T-cell (primary cell): ENCODE measurements at regions not wholly inside any gene's neighbourhood (a gene's known extent, or its start where the extent isn't known, plus 50 kb on each side); places are given as distances from the start of the nearest gene placed in this dataset.

Experiments
- ATAC-seq, 4 experiments: fragments of 200-7000 bp in 3 of 4; fragments of 150-1000 bp in 1 of 4; cut with Tn5 transposase; replicated peaks in 1 of 4; 1 replicate in 3 of 4; 2 replicates in 1 of 4; pipeline ENCODE4 v1.10.0; 2021; ENCODE audit warnings: moderate library complexity in 3 of 4, mild to moderate bottlenecking in 2 of 4, moderate number of reproducible peaks in 1 of 4
- CTCF ChIA-PET, 2 donors: fragments of 300-600 bp; sonication (Branson Sonifier 250); formaldehyde crosslinking; loops; one replicate each; lab custom pipeline; 2022; ENCODE audit warnings: antibody characterized with exemption in 2 of 2; lab: Charles Lee
- POLR2A ChIA-PET, 2 donors: fragments of 300-600 bp; sonication (Branson Sonifier 250); formaldehyde crosslinking; loops; one replicate each; lab custom pipeline; 2022; ENCODE audit warnings: antibody characterized with exemption in 2 of 2; lab: Charles Lee
- DNase-seq, 35 experiments: peaks; one replicate each; pipeline versions ENCODE4 v3.0.0 to v3.0.0-alpha.2; 2013 to 2023
- H3K27ac ChIP-seq: one replicate; pipeline ENCODE4 v1.5.1; 2013; ENCODE audit warnings: low read length
- H3K27me3 ChIP-seq, 2 experiments: replicated peaks in 1 of 2; 1 replicate in 1 of 2; 2 replicates in 1 of 2; pipeline versions ENCODE4 v1.6.1 to v1.7.0; 2013; ENCODE audit warnings: low read length in 1 of 2, mixed read lengths in 1 of 2; ENCODE audit not compliant: control insufficient read depth in 2 of 2, insufficient read depth in 2 of 2; ENCODE audit errors: extremely low read depth in 1 of 2
- H3K36me3 ChIP-seq, 2 donors: 1 replicate in 1 of 2; 2 replicates in 1 of 2; pipeline versions ENCODE4 v1.6.1 to v1.7.0; 2013; ENCODE audit warnings: low read length in 1 of 2; ENCODE audit not compliant: control insufficient read depth in 2 of 2, insufficient read depth in 1 of 2; ENCODE audit errors: extremely low read depth in 1 of 2
- H3K4me1 ChIP-seq, 2 experiments: 1 replicate in 1 of 2; 2 replicates in 1 of 2; pipeline versions ENCODE4 v1.6.1 to v1.7.0; 2013; ENCODE audit warnings: low read length in 2 of 2, mixed read lengths in 1 of 2; ENCODE audit not compliant: insufficient read depth in 2 of 2, control insufficient read depth in 1 of 2; ENCODE audit errors: extremely low read depth in 1 of 2
- H3K4me3 ChIP-seq, 2 donors: 1 replicate in 1 of 2; 2 replicates in 1 of 2; pipeline versions ENCODE4 v1.5.1 to v1.7.0; 2013; ENCODE audit warnings: mild to moderate bottlenecking in 2 of 2, low read length in 1 of 2, moderate library complexity in 1 of 2; ENCODE audit not compliant: control insufficient read depth in 1 of 2; ENCODE audit errors: extremely low read depth in 1 of 2
- H3K9me3 ChIP-seq: 2 replicates; pipeline ENCODE4 v1.7.0; 2013
- H3K27ac Mint-ChIP-seq, 2 donors: one replicate each; pipeline ENCODE4 v1.8.0; 2020 to 2021; ENCODE audit warnings: mild to moderate bottlenecking in 2 of 2, mixed read lengths in 2 of 2
- H3K27me3 Mint-ChIP-seq, 2 donors: one replicate each; pipeline ENCODE4 v1.8.0; 2021 to 2022; ENCODE audit warnings: mixed read lengths in 2 of 2
- H3K36me3 Mint-ChIP-seq: one replicate; pipeline ENCODE4 v1.8.0; 2021; ENCODE audit warnings: mixed read lengths
- H3K4me1 Mint-ChIP-seq, 3 donors: one replicate each; pipeline ENCODE4 v1.8.0; 2020 to 2022; ENCODE audit warnings: mixed read lengths in 3 of 3, mild to moderate bottlenecking in 1 of 3
- H3K4me3 Mint-ChIP-seq, 3 donors: one replicate each; pipeline ENCODE4 v1.8.0; 2020 to 2022; ENCODE audit warnings: mild to moderate bottlenecking in 3 of 3, mixed read lengths in 3 of 3, moderate library complexity in 3 of 3
- H3K9me3 Mint-ChIP-seq, 3 donors: one replicate each; pipeline ENCODE4 v1.8.0; 2020 to 2022; ENCODE audit warnings: mixed read lengths in 3 of 3
- WGBS: methylation state at CpG from one replicate; pipeline ENCODE4 v1.1.5; 2013; ENCODE audit warnings: missing lambda C conversion rate; ENCODE audit not compliant: insufficient coverage; 5-methylcytosine and 5-hydroxymethylcytosine counted together

GRCh38 chr2:59583173-59583765 lies 970.2 kb downstream of the BCL11A start:
- WGBS = 100% methylated on average over 2 of the region's 3 CpGs
- POLR2A ChIA-PET = no interaction called here
- H3K4me1 Mint-ChIP-seq = no peaks in the 10 kb centered on the region
- Histone ChIP-seq H3K4me3 (no peak overlapping the region), H3K27me3 (no peaks in the 10 kb centered on the region), H3K4me1 (no peaks in the 10 kb centered on the region), H3K9me3 (no peaks in the 10 kb centered on the region), H3K36me3 (no peaks in the 10 kb centered on the region), H3K27ac (no peak overlapping the region)
- DNase-seq (no peak), ATAC-seq (no peak)
- CTCF ChIA-PET = no interaction called here
- H3K36me3 Mint-ChIP-seq = no peaks in the 10 kb centered on the region
- H3K27me3 Mint-ChIP-seq = no peaks in the 10 kb centered on the region
- no peak overlapping the region for H3K4me3 Mint-ChIP-seq
- H3K9me3 Mint-ChIP-seq = no peaks in the 10 kb centered on the region
- no peak overlapping the region for H3K27ac Mint-ChIP-seq

GRCh38 chr2:59578349-59578748 lies 975.1 kb downstream of the BCL11A start:
- no peak overlapping the region for H3K4me3 ChIP-seq
- CTCF ChIA-PET = no interaction called here
- H3K4me1 ChIP-seq = no peaks in the 10 kb centered on the region
- H3K27ac ChIP-seq = no peak overlapping the region
- Mint-ChIP-seq H3K36me3 (no peaks in the 10 kb centered on the region), H3K27me3 (no peaks in the 10 kb centered on the region), H3K4me1 (no peaks in the 10 kb centered on the region), H3K27ac (no peak overlapping the region), H3K4me3 (no peak overlapping the region), H3K9me3 (peaks cover 0 to 4% (median 0%) of the 10 kb centered on the region in 3 donors)
- no peaks in the 10 kb centered on the region for H3K36me3 ChIP-seq
- POLR2A ChIA-PET = no interaction called here
- DNase-seq = no peak
- no CpG with 5 or more reads among the region's 3 CpGs for WGBS
- ATAC-seq = no peak
- no peaks in the 10 kb centered on the region for H3K27me3 ChIP-seq
- H3K9me3 ChIP-seq = no peaks in the 10 kb centered on the region

- ATAC-seq (no peak), DNase-seq (no peak)
- peaks cover 0 to 4% (median 0%) of the 10 kb centered on the region in 3 donors for H3K9me3 Mint-ChIP-seq
- H3K36me3 Mint-ChIP-seq = no peaks in the 10 kb centered on the region
- H3K27ac Mint-ChIP-seq = no peak overlapping the region
- no peak overlapping the region for H3K4me3 Mint-ChIP-seq
- POLR2A ChIA-PET = no interaction called here
- Histone ChIP-seq H3K4me1 (no peaks in the 10 kb centered on the region), H3K4me3 (no peak overlapping the region), H3K27ac (no peak overlapping the region), H3K27me3 (no peaks in the 10 kb centered on the region), H3K9me3 (no peaks in the 10 kb centered on the region), H3K36me3 (no peaks in the 10 kb centered on the region)
- CTCF ChIA-PET = interaction anchor here in 1 of 2 donors (0.5 kb wide), 1 partner anchor 69 kb away, joined by 8 read pairs; no protein-coding TSS in a partner anchor
- H3K27me3 Mint-ChIP-seq = no peaks in the 10 kb centered on the region
- H3K4me1 Mint-ChIP-seq = no peaks in the 10 kb centered on the region
- 67% methylated on average over 1 of the region's 1 CpG for WGBS
Measured at GRCh38 chr2:59575191-59575590, 978.3 kb downstream of the BCL11A start.

GRCh38 chr2:59572227-59572626 lies 981.2 kb downstream of the BCL11A start:
- no peak overlapping the region for H3K27ac Mint-ChIP-seq
- H3K36me3 Mint-ChIP-seq = no peaks in the 10 kb centered on the region
- CTCF ChIA-PET = no interaction called here

GRCh38 chr2:59570818-59571217 lies 982.6 kb downstream of the BCL11A start:
- Histone ChIP-seq H3K4me1 (no peaks in the 10 kb centered on the region), H3K36me3 (no peaks in the 10 kb centered on the region), H3K4me3 (no peak overlapping the region), H3K27me3 (no peaks in the 10 kb centered on the region), H3K9me3 (no peaks in the 10 kb centered on the region), H3K27ac (no peak overlapping the region)
- Mint-ChIP-seq H3K27ac (no peak overlapping the region), H3K4me3 (no peak overlapping the region), H3K27me3 (no peaks in the 10 kb centered on the region), H3K9me3 (peaks cover 0 to 4% (median 0%) of the 10 kb centered on the region in 3 donors), H3K36me3 (no peaks in the 10 kb centered on the region), H3K4me1 (no peaks in the 10 kb centered on the region)
- WGBS = no CpG with 5 or more reads among the region's 1 CpG
- POLR2A ChIA-PET = no interaction called here
- no peak for ATAC-seq
- DNase-seq = no peak
- CTCF ChIA-PET = interaction anchor here in 1 of 2 donors (0.7 kb wide), 1 partner anchor 107 kb away, joined by 3 read pairs; no protein-coding TSS in a partner anchor

More at GRCh38 chr2:59572227-59572626, 981.2 kb downstream of the BCL11A start:
- Mint-ChIP-seq H3K4me1 (no peaks in the 10 kb centered on the region), H3K4me3 (no peak overlapping the region), H3K27me3 (no peaks in the 10 kb centered on the region), H3K9me3 (peaks cover 0 to 4% (median 0%) of the 10 kb centered on the region in 3 donors)
- Histone ChIP-seq H3K27me3 (no peaks in the 10 kb centered on the region), H3K27ac (no peak overlapping the region), H3K4me1 (no peaks in the 10 kb centered on the region), H3K36me3 (no peaks in the 10 kb centered on the region), H3K4me3 (no peak overlapping the region), H3K9me3 (no peaks in the 10 kb centered on the region)
- DNase-seq = no peak
- POLR2A ChIA-PET = no interaction called here
- ATAC-seq = no peak
- WGBS = 89% methylated on average over 3 of the region's 4 CpGs

- Mint-ChIP-seq H3K27ac (no peak overlapping the region), H3K27me3 (no peaks in the 10 kb centered on the region)
Measured at GRCh38 chr2:59569124-59569523, 984.3 kb downstream of the BCL11A start.

More at GRCh38 chr2:59569124-59569523, 984.3 kb downstream of the BCL11A start:
- H3K36me3 Mint-ChIP-seq = no peaks in the 10 kb centered on the region
- ChIA-PET CTCF (no interaction called here), POLR2A (no interaction called here)
- no peak for ATAC-seq
- H3K4me1 Mint-ChIP-seq = no peaks in the 10 kb centered on the region
- WGBS = no CpG with 5 or more reads among the region's 1 CpG
- Histone ChIP-seq H3K4me1 (no peaks in the 10 kb centered on the region), H3K27ac (no peak overlapping the region), H3K36me3 (no peaks in the 10 kb centered on the region), H3K27me3 (no peaks in the 10 kb centered on the region), H3K9me3 (no peaks in the 10 kb centered on the region), H3K4me3 (no peak overlapping the region)
- no peak for DNase-seq
- H3K4me3 Mint-ChIP-seq = no peak overlapping the region
- H3K9me3 Mint-ChIP-seq = no peaks in the 10 kb centered on the region
